Inflammatory macrophage treated with lipopolysaccharide for 1 hour (primary cell): ENCODE measurements at regions not wholly inside any gene's neighbourhood (a gene's known extent, or its start where the extent isn't known, plus 50 kb on each side); places are given as distances from the start of the nearest gene placed in this dataset.
"Not testable (repeated sequence)": the region's sequence is repeated elsewhere in the genome, so short reads cannot be mapped to it uniquely, and the experiment has no call there.

Source experiments
- DNase-seq, 2 donors: peaks; one replicate each; pipeline ENCODE4 v3.0.0-alpha.2; 2020 to 2022

DNA sequence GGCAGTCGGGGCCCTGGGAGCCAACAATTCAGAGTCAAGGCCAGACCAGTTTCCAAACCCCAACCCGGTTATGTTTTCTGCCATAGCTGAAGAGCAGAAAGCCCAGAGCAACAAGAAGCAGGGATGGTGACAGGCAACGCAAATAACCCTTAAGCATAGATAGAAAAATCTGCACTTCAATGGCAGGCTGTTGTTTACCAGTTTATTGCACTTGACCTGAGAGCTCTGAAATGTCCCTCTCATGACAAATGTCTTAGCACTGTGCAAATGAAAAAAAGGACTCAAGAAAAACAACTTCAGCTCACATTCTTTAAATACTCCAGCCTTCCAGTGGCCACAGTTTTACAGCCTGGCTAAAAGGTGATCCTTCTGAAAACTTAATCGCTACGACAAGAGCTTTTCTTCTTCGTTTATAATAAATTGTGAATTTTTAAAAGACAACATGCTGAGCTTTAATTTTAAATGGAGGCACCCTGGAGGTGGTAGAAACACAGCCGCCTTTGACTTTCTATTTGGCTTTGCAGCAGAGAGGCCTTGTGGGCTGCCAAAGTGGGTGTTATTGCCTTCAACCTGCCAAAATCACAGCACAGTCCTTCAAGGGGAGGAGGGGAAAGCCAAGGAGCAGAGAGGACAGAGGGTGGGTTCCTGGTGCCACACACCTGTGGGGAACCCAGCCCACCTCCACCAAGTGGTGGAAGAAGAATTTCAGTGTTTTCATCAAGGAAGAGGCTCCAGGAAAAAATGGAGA is 289.5 kb upstream of the CDYL start:
- no peak for DNase-seq

- no peak for DNase-seq
Observed at GRCh38 chr6:4485735-4486134, 290.5 kb upstream of the CDYL start.

DNA sequence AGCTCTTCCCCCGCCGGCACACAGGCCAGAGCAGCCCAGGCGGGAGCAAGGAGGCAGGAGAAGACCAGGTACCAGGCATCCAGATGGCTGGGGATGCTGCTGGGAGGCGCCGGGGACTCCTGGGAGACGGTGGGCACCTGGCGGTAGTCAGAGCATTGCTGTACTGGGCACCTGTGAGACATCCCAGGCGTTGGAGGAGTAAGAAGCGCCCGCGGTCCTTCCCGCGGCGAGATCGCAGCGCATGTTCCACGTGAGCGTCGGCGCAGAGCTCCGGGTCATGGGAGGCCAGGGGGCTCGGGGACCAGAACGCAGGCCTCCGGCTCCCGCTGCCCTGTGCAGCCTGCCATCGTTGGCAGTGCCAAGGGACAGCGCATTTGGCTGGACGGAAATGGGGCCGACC is 293.7 kb upstream of the CDYL start:
- no peak for DNase-seq

DNA sequence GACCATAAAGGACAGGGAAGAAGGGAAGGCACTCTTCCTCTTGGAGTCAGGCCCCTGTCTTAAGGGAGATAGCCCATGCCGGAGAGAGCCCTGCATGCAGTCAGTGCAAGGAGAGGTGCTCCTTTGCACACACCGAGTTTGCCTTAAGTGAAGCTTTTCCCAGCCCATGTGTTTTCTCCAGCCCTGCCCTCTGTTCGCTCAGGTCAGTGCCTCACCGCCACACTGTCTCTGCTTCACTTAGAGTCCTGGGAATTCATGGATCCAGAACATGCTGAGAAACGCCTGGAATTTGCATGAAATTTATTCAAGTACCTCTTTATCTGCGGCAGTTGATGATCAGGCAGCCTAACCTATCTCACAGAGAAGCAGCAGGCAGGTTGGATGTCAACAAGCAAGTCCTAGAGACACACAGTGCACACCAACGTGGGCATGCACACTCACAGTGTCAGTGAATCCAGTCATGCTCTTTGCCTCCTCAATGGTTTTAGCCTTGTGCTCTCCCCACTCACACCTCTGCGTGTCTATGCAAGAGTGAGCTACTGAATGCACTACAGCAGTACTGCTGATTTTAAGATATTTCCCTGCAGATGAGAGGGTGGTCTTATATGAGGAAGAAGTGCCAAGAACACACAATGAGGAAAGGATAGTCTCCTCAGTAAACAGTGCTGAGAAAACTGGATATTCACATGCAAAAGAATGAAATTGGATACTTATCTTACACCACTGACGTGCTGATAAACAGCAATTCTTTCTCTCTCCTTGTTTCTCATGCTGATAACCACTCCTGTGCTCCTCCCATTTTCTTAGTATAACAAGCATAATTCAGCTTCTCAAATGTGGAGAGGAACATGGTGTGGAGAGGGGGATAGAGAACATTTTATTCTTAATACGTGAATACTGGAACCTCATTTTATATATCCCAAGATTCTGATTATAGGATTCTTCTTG is 295.1 kb upstream of the CDYL start:
- DNase-seq: no peak

GRCh38 chr6:4478098-4478497 is 298.1 kb upstream of the CDYL start:
- DNase-seq: no peak

DNA sequence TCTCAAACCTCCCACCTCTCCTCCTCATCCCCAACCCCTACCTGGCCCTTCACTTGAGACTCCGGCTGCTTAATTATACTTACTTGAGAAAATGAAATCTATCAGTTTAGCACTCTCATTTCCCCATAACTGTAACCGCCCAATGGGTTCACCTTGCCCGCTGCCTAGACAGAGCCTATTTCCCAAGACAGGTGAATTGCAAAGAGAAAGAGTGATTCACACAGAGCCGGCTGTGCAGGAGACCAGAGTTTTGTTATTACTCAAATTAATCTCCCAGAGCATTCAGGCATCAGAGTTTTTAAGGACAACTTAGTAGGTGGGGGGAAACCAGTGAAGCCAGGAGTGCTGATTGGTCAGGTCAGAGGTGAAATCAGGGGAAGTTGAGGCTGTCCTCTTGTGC is 301.4 kb upstream of the CDYL start:
- DNase-seq: peak in 1 of 2 donors; percentile 4

- DNase-seq: no peak
Observed at GRCh38 chr6:4472969-4473642, 303.1 kb upstream of the CDYL start.

DNA sequence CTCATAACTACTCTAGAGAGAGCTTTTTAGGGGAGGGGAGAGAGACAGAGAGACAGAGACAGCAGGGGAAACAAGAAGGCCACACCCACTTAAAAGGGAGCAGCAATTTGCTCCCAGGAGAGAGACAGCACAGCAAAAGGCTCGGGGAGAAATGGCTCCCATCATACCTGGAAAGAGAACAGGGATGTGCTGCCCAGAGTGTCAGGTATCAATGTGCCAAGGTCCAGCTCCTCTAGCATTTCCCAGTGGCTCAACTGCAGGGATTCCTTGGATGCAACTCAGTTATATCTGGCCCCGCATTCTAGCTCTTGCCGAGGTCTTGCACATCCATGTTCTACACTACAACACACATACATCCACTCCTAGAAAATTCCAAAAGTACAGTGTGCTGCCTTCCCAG is 304.0 kb upstream of the CDYL start:
- no peak for DNase-seq

DNA sequence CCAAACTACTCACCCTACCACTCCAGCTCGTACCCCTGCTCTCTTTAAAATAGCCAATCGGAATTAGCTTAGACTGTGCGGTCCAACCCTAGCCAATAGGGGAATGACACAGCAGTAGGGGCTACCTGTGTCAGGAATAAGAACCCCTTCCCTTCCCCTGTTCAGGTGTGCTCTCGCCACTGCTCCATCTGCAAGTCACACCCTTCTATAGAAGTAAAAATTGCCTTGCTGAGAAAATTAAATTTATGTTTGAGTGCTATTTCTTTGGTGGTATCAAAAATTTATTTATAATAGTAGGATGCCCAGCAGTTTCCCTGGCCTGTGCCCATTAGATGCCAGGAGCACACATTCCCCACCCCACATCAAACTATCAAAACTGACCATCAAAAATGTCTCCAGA is 304.7 kb upstream of the CDYL start:
- DNase-seq: not testable (repeated sequence)

- DNase-seq: no peak
Observed at GRCh38 chr6:4470698-4471210, 305.4 kb upstream of the CDYL start.

DNA sequence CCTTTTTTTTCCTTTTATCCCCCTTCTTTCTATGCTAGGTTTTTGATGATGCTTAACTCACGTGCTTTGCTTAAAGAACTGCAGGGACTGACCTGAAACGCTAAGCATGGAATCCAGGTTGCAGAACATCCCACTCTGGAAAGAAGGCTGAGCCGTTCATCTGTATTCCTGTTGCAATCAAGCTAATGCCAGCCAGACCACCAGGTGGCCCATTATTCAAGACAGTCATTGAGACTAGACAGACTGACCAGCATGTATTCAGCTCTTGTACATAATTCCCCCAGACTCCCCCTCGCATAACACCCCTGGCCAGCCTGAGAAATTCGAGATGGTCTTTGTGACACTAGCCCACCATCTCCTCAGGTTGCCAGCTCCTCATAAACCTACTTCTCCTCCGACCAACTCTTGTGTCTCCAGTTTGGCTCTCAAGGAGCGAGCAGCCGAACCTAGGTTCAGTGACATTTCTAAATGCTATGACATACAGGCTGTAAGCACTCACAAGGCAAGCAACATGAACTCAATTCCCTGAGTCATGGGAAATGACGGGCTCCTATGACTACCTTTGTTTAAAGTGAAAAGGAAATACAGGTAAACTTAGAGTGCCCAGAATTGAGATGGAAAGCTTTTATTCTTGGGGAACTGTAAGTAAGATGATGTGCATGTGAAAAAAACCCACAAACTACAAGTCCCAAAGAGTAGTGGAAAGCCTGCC is 309.3 kb upstream of the CDYL start:
- no peak for DNase-seq

GRCh38 chr6:4466261-4466660 is 309.9 kb upstream of the CDYL start:
- no peak for DNase-seq

DNA sequence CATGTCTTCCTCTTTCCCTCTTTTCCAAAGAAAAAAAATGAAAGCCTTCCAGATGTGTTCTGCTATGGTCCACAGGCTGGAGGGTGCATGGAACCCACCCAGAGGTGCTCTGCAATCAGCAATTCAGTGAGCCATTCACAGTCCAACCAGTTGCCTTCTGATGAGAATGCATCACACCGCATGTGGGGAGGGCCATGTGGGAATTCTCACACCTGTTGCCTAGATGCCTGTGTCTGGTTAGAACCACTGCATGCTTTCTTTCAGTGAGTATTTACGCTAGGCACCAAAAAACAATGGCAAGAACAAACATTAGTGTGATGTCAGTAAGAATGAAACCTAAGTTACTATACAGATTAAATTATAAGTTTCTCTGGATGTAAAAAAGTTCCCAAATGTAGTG is 311.6 kb upstream of the CDYL start:
- no peak for DNase-seq

GRCh38 chr6:4463236-4463635 is 313.0 kb upstream of the CDYL start:
- no peak for DNase-seq

DNA sequence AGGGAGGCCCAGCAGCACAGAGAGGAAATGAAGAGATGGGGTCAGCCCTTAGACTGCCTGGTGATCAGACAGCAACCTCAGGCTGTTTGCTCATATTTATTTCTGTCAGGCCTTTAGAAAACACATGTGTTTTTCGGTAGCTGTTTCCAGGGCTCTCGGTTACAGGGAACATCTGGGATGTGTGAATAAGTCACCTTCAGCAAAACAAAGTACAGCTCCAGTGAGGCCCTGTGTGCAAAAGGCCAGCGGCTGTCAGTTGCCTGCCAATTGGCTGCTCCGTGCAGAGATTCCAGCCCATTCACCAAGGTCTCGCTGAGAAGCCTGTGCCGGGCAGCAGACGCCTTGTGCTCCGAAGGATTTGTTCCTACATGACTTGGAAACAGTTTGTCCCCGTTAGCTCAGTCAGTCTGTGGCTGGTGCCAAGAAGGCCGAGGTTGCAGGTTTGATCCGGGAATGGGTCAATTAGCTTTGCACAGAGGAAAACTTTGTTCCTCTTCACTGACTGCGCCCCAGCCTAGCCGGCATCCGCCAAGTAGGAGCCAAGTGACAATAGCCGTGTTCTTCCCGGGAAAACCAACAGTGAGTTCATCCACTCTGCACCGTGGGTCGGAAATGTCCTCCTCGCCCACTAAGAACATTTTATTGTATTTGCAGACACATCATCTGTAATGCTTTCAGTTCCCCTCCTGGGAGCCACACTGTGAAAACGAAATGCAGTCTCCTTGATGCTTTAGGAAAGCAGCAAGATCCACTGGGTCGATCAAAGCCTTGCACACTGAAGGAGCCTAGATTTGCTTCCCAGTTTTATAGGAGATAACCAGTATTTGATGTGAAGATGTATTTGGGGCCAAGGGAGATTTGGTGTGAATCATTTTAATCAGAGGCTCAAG is 315.4 kb upstream of the CDYL start:
- DNase-seq: no peak

- DNase-seq: no peak
Observed at GRCh38 chr6:4459996-4460395, 316.2 kb upstream of the CDYL start.

DNA sequence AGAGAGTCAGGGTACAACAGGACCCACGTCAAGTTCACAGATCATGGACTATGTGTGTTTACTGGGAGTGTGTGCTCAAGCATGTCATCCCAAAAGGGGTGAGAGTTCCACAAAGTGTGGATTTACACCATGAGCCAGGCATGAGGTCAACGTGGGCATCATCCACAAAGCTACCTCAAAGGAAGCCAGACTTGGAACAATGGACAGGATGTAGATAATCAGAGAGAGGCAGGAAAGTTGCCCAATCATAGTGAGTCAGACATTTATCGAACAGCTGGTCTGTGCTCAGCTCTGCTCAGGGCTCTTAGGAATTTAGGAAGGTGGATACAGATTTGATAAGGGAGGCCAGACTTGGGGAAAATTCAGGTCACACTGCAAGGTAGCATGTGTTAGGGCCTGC is 317.2 kb upstream of the CDYL start:
- no peak for DNase-seq

- no peak for DNase-seq
Observed at GRCh38 chr6:4451718-4452117, 316.3 kb upstream of the ECI2 start.

- DNase-seq: no peak
Observed at GRCh38 chr6:4451081-4451480, 315.7 kb upstream of the ECI2 start.

DNA sequence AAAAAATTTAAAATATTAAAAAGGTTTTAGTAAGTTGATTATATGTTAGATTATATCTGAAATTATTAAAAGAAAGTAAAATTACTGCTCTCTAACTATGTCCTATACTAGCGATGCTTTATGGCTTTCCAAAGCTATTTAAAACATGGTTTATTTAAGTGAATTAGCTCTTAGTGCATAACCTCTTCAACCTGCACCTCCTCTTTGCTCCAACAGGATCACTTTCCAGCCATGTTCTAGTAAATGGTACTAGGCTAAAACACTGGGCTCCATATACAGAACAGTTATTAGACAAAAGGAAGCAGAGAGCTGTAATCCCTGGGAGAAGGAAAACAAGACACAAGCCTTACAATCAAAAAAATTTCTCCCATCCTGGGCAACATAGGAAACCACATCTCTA is 314.9 kb upstream of the ECI2 start:
- DNase-seq: no peak

GRCh38 chr6:4449409-4449808 is 314.0 kb upstream of the ECI2 start:
- DNase-seq: no peak

DNA sequence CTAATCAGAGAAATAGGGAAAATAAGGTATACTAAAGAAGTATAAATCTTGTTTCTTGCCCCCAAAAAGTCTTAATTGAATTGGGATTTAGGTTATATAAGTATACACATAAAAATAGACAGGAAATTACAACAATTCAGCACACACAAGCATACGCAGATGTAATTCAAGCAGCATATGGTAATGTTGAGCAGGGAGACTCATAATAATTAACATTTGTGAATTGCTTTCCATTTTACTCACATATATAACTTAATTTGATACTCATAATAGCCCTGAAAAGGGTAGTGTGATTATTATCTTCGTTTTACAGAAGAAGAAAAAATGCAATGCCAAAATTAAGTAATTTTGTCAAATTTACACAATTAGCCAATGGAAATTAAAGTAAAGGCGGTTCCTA is 313.5 kb upstream of the ECI2 start:
- DNase-seq: no peak
